Cardiac fibroblast (primary cell): ENCODE measurements at regions not wholly inside any gene's neighbourhood (a gene's known extent, or its start where the extent isn't known, plus 50 kb on each side); places are given as distances from the start of the nearest gene placed in this dataset.

Experiments used
- DNase-seq, 2 donors: peaks; one replicate each; pipeline versions ENCODE4 v3.0.0 to v3.0.0-alpha.2; 2010; ENCODE audit warnings: low read depth in 2 of 2
- H3K4me3 ChIP-seq, 2 donors: replicated peaks in 1 of 2; 1 replicate in 1 of 2; 2 replicates in 1 of 2; pipeline ENCODE4 v1.5.1; 2011; ENCODE audit warnings: low read depth in 2 of 2, low read length in 2 of 2, mild to moderate bottlenecking in 2 of 2, moderate library complexity in 1 of 2
- CTCF ChIP-seq: IDR thresholded peaks from one replicate; pipeline ENCODE4 v1.5.1; 2011; ENCODE audit warnings: low read depth, mild to moderate bottlenecking, low read length, inconsistent platforms

- no peak for DNase-seq
- no peak overlapping the region for H3K4me3 ChIP-seq
- no peak for TF ChIP-seq CTCF
These were observed 83.3 kb upstream of the SALL3 start for GRCh38 chr18:78896111-78896905.

- no peak overlapping the region for H3K4me3 ChIP-seq
- TF ChIP-seq CTCF, result no peak
- DNase-seq, result no peak
These were observed 81.6 kb upstream of the SALL3 start for GRCh38 chr18:78898066-78898465.

- DNase-seq, result no peak
- TF ChIP-seq CTCF, result no peak
- H3K4me3 ChIP-seq, result no peak overlapping the region
These were observed 81.0 kb upstream of the SALL3 start for GRCh38 chr18:78898635-78899034.

GRCh38 chr18:78899241-78899640, 80.4 kb upstream of the SALL3 start:
- no peak for TF ChIP-seq CTCF
- no peak overlapping the region for H3K4me3 ChIP-seq

GRCh38 chr18:78900938-78901909, 78.4 kb upstream of the SALL3 start:
- DNase-seq, result no peak
- H3K4me3 ChIP-seq, result no peak overlapping the region
- no peak for TF ChIP-seq CTCF

More at GRCh38 chr18:78899241-78899640, 80.4 kb upstream of the SALL3 start:
- DNase-seq, result no peak

GRCh38 chr18:78901923-78902794, 77.5 kb upstream of the SALL3 start:
- DNase-seq, result no peak
- no peak overlapping the region for H3K4me3 ChIP-seq
- TF ChIP-seq CTCF, result no peak
